ENCODE measurements at regions not wholly inside any gene's neighbourhood (a gene's known extent, or its start where the extent isn't known, plus 50 kb on each side); places are given as distances from the start of the nearest gene placed in this dataset.

DNA sequence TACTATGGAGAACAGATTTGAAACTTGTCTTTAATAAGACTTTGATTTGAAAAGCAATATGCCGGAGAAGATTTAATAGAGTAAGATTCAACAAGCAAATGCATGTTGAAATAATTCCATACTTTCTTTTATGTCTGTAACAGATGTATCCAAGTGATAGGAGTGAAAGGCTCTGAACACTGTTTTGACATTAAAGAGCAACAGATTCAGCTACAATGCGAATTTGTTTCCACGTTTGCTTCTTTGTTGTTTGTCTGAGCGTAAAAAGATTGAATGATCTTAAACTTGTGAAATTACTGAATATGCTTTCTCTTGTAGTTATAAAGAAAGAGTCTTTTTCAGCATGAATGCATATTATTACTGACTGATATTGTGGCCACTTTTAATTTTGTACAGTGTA is 2612.9 kb downstream of the PCDH9 start:
- TF ChIP-seq, protein P1, sequence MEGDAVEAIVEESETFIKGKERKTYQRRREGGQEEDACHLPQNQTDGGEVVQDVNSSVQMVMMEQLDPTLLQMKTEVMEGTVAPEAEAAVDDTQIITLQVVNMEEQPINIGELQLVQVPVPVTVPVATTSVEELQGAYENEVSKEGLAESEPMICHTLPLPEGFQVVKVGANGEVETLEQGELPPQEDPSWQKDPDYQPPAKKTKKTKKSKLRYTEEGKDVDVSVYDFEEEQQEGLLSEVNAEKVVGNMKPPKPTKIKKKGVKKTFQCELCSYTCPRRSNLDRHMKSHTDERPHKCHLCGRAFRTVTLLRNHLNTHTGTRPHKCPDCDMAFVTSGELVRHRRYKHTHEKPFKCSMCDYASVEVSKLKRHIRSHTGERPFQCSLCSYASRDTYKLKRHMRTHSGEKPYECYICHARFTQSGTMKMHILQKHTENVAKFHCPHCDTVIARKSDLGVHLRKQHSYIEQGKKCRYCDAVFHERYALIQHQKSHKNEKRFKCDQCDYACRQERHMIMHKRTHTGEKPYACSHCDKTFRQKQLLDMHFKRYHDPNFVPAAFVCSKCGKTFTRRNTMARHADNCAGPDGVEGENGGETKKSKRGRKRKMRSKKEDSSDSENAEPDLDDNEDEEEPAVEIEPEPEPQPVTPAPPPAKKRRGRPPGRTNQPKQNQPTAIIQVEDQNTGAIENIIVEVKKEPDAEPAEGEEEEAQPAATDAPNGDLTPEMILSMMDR (IDR thresholded peaks at IDR 0.05; ENCODE audit: poor library complexity), result no peak
- TF ChIP-seq EZH2phosphoT487 (IDR thresholded peaks at IDR 0.05; ENCODE audit: low read depth, severe bottlenecking, unreplicated experiment), result no peak
- no peak for TF ChIP-seq EZH2 (IDR thresholded peaks at IDR 0.05; ENCODE audit: borderline replicate concordance)

Data from hepatocyte (in vitro differentiated cells).